ENCODE measurements at regions not wholly inside any gene's neighbourhood (a gene's known extent, or its start where the extent isn't known, plus 50 kb on each side); places are given as distances from the start of the nearest gene placed in this dataset.

DNA sequence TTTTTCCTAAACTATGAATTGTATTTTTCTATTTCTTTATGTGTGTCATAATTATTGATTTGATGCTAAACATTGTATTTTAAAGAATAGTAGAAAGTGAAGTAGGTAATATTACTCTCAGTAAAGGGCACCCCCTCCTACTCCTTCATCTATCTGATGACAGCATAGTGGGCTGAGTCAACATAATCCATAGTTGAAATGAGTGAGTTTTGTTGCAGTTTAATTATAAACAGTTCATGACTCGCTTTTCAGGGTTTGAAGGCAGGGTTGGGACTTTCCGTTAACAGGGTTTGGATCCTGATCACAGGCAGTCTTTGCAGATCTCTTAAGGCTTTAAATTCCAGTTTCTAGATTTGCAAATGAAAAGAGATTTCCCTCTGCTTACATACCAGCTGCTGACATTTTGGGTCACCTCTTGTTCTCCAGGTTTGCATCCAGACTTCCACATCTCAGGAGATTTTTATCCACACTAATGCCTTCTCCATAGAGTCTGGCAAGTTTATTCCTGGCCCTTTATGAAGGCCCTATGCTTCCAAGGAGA, 54.0 kb upstream of the TACR3 start:
- TF ChIP-seq POLR2A (IDR thresholded peaks at IDR 0.05; ENCODE audit: low read depth, low read length) (no peak), TAF1 (IDR thresholded peaks at IDR 0.05; ENCODE audit: borderline replicate concordance, low read depth, low read length) (no peak)

Data from GM12892 (cell line).